H1 (cell line): ENCODE measurements at regions not wholly inside any gene's neighbourhood (a gene's known extent, or its start where the extent isn't known, plus 50 kb on each side); places are given as distances from the start of the nearest gene placed in this dataset.

Experiments
- CTCF ChIA-PET: fragments of 300-600 bp; sonication (Branson Sonifier 250); formaldehyde crosslinking; loops from one replicate; lab custom pipeline; 2021; ENCODE audit not compliant: partially characterized antibody; lab: Charles Lee
- POLR2A ChIA-PET: fragments of 300-600 bp; sonication (Branson Sonifier 250); formaldehyde crosslinking; loops from one replicate; lab custom pipeline; 2021; ENCODE audit warnings: inconsistent platforms; ENCODE audit not compliant: partially characterized antibody; lab: Charles Lee
- DNase-seq, 2 experiments: peaks; one replicate each; pipeline versions ENCODE4 v3.0.0 to v3.0.0-alpha.2; 2010 to 2022; ENCODE audit warnings: low spot score in 2 of 2, low read depth in 1 of 2, mixed read lengths in 1 of 2
- FAIRE-seq: peaks from 2 replicates; lab custom pipeline; 2011; peaks lifted over from hg19 to GRCh38; lab: Jason Lieb, UNC
- H2AFZ ChIP-seq: 2 replicates; pipeline ENCODE4 v1.8.1; 2012; ENCODE audit warnings: low read length, inconsistent platforms
- H2AK5ac ChIP-seq: 2 replicates; pipeline ENCODE4 v1.6.1; 2013; ENCODE audit warnings: low read depth, low read length
- H2BK120ac ChIP-seq: replicated peaks from 2 replicates; pipeline ENCODE3; 2013; ENCODE audit warnings: low read depth, low read length, inconsistent platforms
- H2BK12ac ChIP-seq: 2 replicates; pipeline ENCODE4 v1.6.1; 2013; ENCODE audit warnings: low read depth, low read length
- H2BK15ac ChIP-seq: 2 replicates; pipeline ENCODE4 v1.6.1; 2013; ENCODE audit warnings: low read length
- H2BK20ac ChIP-seq: 2 replicates; pipeline ENCODE4 v1.6.1; 2013; ENCODE audit warnings: low read length
- H2BK5ac ChIP-seq: 2 replicates; pipeline ENCODE4 v1.6.1; 2013; ENCODE audit warnings: low read depth, low read length
- H3K14ac ChIP-seq: 2 replicates; pipeline ENCODE4 v1.6.1; 2013; ENCODE audit warnings: inconsistent platforms; ENCODE audit not compliant: insufficient read length
- H3K18ac ChIP-seq: 2 replicates; pipeline ENCODE4 v1.6.1; 2013; ENCODE audit warnings: low read length; ENCODE audit errors: extremely low read depth
- H3K23ac ChIP-seq: 2 replicates; pipeline ENCODE4 v1.6.1; 2013; ENCODE audit warnings: inconsistent platforms; ENCODE audit not compliant: insufficient read length
- H3K23me2 ChIP-seq: 2 replicates; pipeline ENCODE4 v1.6.1; 2013; ENCODE audit warnings: low read depth, low read length
- H3K27ac ChIP-seq: 2 replicates; pipeline ENCODE4 v1.6.1; 2011; ENCODE audit warnings: low read depth, low read length, inconsistent platforms
- H3K27me3 ChIP-seq, 4 experiments: replicated peaks in 1 of 4; 1 replicate in 1 of 4; 2 replicates in 3 of 4; pipeline versions ENCODE4 v1.6.1 to v1.8.1; 2011 to 2013; ENCODE audit warnings: low read length in 3 of 4, mild to moderate bottlenecking in 3 of 4, inconsistent platforms in 2 of 4, mixed read lengths in 2 of 4, moderate library complexity in 1 of 4; ENCODE audit not compliant: control insufficient read depth in 3 of 4, insufficient read depth in 3 of 4; ENCODE audit errors: extremely low read depth in 1 of 4
- H3K36me3 ChIP-seq, 4 experiments: 2 replicates each; pipeline versions ENCODE4 v1.6.1 to v1.8.1; 2011 to 2013; ENCODE audit warnings: mild to moderate bottlenecking in 4 of 4, low read length in 3 of 4, moderate library complexity in 2 of 4, control low read depth in 1 of 4, inconsistent platforms in 1 of 4; ENCODE audit not compliant: insufficient read depth in 4 of 4, control insufficient read depth in 2 of 4
- H3K4ac ChIP-seq: replicated peaks from 2 replicates; pipeline ENCODE3; 2013; ENCODE audit warnings: low read length, low read depth, mixed read lengths, inconsistent platforms; ENCODE audit not compliant: insufficient read length
- H3K4me1 ChIP-seq, 4 experiments: replicated peaks in 1 of 4; 1 replicate in 1 of 4; 2 replicates in 3 of 4; pipeline versions ENCODE4 v1.6.1 to v1.8.1; 2011 to 2013; ENCODE audit warnings: low read length in 3 of 4, inconsistent platforms in 2 of 4, mixed read lengths in 1 of 4; ENCODE audit not compliant: insufficient read depth in 4 of 4, control insufficient read depth in 3 of 4
- H3K4me2 ChIP-seq, 2 experiments: 2 replicates each; pipeline versions ENCODE4 v1.6.1 to v1.8.1; 2011 to 2013; ENCODE audit warnings: low read depth in 2 of 2, low read length in 2 of 2, control low read depth in 1 of 2, inconsistent platforms in 1 of 2, mild to moderate bottlenecking in 1 of 2; ENCODE audit not compliant: insufficient read depth in 1 of 2
- H3K4me3 ChIP-seq, 4 experiments: fragments of 200-600, 300-600 bp in 1 of 4; sonication (generic), shearing (Covaris generic), sonication (Bioruptor Twin) in 1 of 4; 2 replicates each; pipeline versions ENCODE4 v1.5.1 to v1.8.1; 2011 to 2016; ENCODE audit warnings: low read length in 4 of 4, low read depth in 3 of 4, control low read depth in 2 of 4, inconsistent platforms in 2 of 4, mild to moderate bottlenecking in 2 of 4, mixed read lengths in 1 of 4, moderate library complexity in 1 of 4; ENCODE audit not compliant: insufficient read depth in 2 of 4; ENCODE audit errors: extremely low read depth in 1 of 4
- H3K56ac ChIP-seq: replicated peaks from 2 replicates; pipeline ENCODE3; 2013; ENCODE audit warnings: low read depth, mild to moderate bottlenecking, mixed read lengths, low read length, inconsistent platforms; ENCODE audit not compliant: insufficient read length
- H3K79me1 ChIP-seq: 2 replicates; pipeline ENCODE4 v1.6.1; 2013; ENCODE audit warnings: low read depth, low read length, control low read depth
- H3K79me2 ChIP-seq, 2 experiments: 2 replicates each; pipeline versions ENCODE4 v1.6.1 to v1.8.1; 2012 to 2013; ENCODE audit warnings: low read length in 2 of 2, mild to moderate bottlenecking in 2 of 2, inconsistent platforms in 1 of 2; ENCODE audit not compliant: insufficient read depth in 2 of 2, control insufficient read depth in 1 of 2
- H3K9ac ChIP-seq, 4 experiments: replicated peaks in 1 of 4; 1 replicate in 1 of 4; 2 replicates in 3 of 4; pipeline versions ENCODE4 v1.6.1 to v1.8.1; 2011 to 2013; ENCODE audit warnings: low read depth in 3 of 4, low read length in 3 of 4, control low read depth in 2 of 4, mild to moderate bottlenecking in 2 of 4, moderate library complexity in 2 of 4, inconsistent platforms in 1 of 4; ENCODE audit errors: extremely low read depth in 1 of 4
- H3K9me3 ChIP-seq, 2 experiments: 2 replicates each; pipeline versions ENCODE4 v1.6.1 to v1.8.1; 2012 to 2013; ENCODE audit warnings: mild to moderate bottlenecking in 2 of 2, moderate library complexity in 2 of 2, control low read depth in 1 of 2, inconsistent platforms in 1 of 2, low read depth in 1 of 2, low read length in 1 of 2, mixed read lengths in 1 of 2; ENCODE audit not compliant: insufficient read depth in 2 of 2
- H4K20me1 ChIP-seq, 2 experiments: replicated peaks in 1 of 2; 2 replicates each; pipeline versions ENCODE3 to v1.8.1; 2011 to 2013; ENCODE audit warnings: inconsistent platforms in 2 of 2, low read length in 2 of 2, mild to moderate bottlenecking in 1 of 2; ENCODE audit not compliant: insufficient read depth in 2 of 2, control insufficient read depth in 1 of 2
- H4K5ac ChIP-seq: 2 replicates; pipeline ENCODE4 v1.6.1; 2013; ENCODE audit warnings: low read length, low read depth, mixed read lengths, inconsistent platforms; ENCODE audit not compliant: insufficient read length
- H4K8ac ChIP-seq: 2 replicates; pipeline ENCODE4 v1.8.0; 2013; ENCODE audit warnings: mild to moderate bottlenecking, moderate library complexity, low read length, inconsistent platforms; ENCODE audit not compliant: insufficient read depth; ENCODE audit errors: extremely low read depth
- H4K91ac ChIP-seq: replicated peaks from 2 replicates; pipeline ENCODE3; 2013; ENCODE audit warnings: low read length, mixed read lengths, inconsistent platforms; ENCODE audit not compliant: insufficient read length
- BRCA1 ChIP-seq: IDR thresholded peaks from 2 replicates; pipeline ENCODE4 v1.6.1; 2012; ENCODE audit warnings: low read depth, low read length, improper control_type of control experiment
- CHD1 ChIP-seq: IDR thresholded peaks from 2 replicates; pipeline ENCODE4 v1.6.1; 2012; ENCODE audit warnings: low read depth, low read length, improper control_type of control experiment
- CREB1 ChIP-seq: IDR thresholded peaks from 2 replicates; pipeline ENCODE4 v1.6.1; 2012; ENCODE audit warnings: inconsistent platforms
- CTBP2 ChIP-seq: IDR thresholded peaks from 2 replicates; pipeline ENCODE4 v1.7.0; 2011; ENCODE audit warnings: borderline replicate concordance, mild to moderate bottlenecking, moderate library complexity, mixed read lengths, low read length; ENCODE audit not compliant: insufficient read depth, insufficient read length
- E2F6 ChIP-seq: IDR thresholded peaks from 2 replicates; pipeline ENCODE4 v1.6.1; 2012; ENCODE audit warnings: inconsistent platforms
- KDM1A ChIP-seq: fragments of 200-600, 300-600 bp; sonication (generic); IDR thresholded peaks from 2 replicates; pipeline ENCODE4 v1.7.1; 2016; ENCODE audit warnings: mild to moderate bottlenecking, low read length, borderline replicate concordance
- KDM4A ChIP-seq: IDR thresholded peaks from one replicate; pipeline ENCODE4 v1.7.1; 2012; ENCODE audit warnings: low read depth, mild to moderate bottlenecking, moderate library complexity, low read length, inconsistent platforms; ENCODE audit not compliant: severe bottlenecking
- POLR2A ChIP-seq, 2 experiments: IDR thresholded peaks; 1 replicate in 1 of 2; 2 replicates in 1 of 2; pipeline ENCODE4 v1.6.1; 2011; ENCODE audit warnings: low read depth in 2 of 2, low read length in 2 of 2, mild to moderate bottlenecking in 2 of 2; ENCODE audit errors: control extremely low read depth in 1 of 2
- RAD21 ChIP-seq, 2 experiments: IDR thresholded peaks in 1 of 2; conservative IDR thresholded peaks in 1 of 2; 2 replicates each; pipeline ENCODE4 v1.6.1; 2011; ENCODE audit warnings: low read depth in 2 of 2, low read length in 2 of 2, improper control_type of control experiment in 1 of 2, inconsistent platforms in 1 of 2, mild to moderate bottlenecking in 1 of 2, moderate library complexity in 1 of 2
- SIRT6 ChIP-seq: IDR thresholded peaks from one replicate; pipeline ENCODE4 v1.7.1; 2012; ENCODE audit warnings: low read length, inconsistent platforms
- SP1 ChIP-seq: IDR thresholded peaks from 2 replicates; pipeline ENCODE4 v1.6.1; 2011; ENCODE audit warnings: low read depth, low read length
- SUZ12 ChIP-seq: fragments of 200-600 bp; sonication (generic); IDR thresholded peaks from 2 replicates; pipeline ENCODE4 v1.6.1; 2012; ENCODE audit warnings: mild to moderate bottlenecking, inconsistent platforms, low read length, moderate library complexity, mixed read lengths
- YY1 ChIP-seq: IDR thresholded peaks from 2 replicates; pipeline ENCODE4 v1.6.1; 2011; ENCODE audit warnings: low read depth, mild to moderate bottlenecking, low read length
- ZNF274 ChIP-seq: IDR thresholded peaks from 2 replicates; pipeline ENCODE4 v1.7.0; 2012; ENCODE audit warnings: low read length, borderline replicate concordance; ENCODE audit errors: extremely low read depth
- WGBS, 2 experiments: shearing (Covaris generic) in 1 of 2; methylation state at CpG; one replicate each; pipeline versions ENCODE4 v1.1.6 to v1.1.7; 2013 to 2015; ENCODE audit warnings: low lambda C conversion rate in 2 of 2, mixed read lengths in 2 of 2, inconsistent platforms in 1 of 2, low coverage in 1 of 2, missing lambda C conversion rate in 1 of 2; ENCODE audit not compliant: insufficient replicate concordance in 2 of 2, insufficient coverage in 1 of 2, insufficient read length in 1 of 2; ENCODE audit errors: extremely low coverage in 1 of 2, missing lambda C conversion rate in 1 of 2; 5-methylcytosine and 5-hydroxymethylcytosine counted together

- Histone ChIP-seq H2BK5ac (no peak overlapping the region), H3K79me2 (no peaks in the 10 kb centered on the region), H3K18ac (no peak overlapping the region; the same call in 1 of the 2 replicates), H4K8ac (no peak overlapping the region), H4K20me1 (no peaks in the 10 kb centered on the region), H2AK5ac (no peak overlapping the region), H2BK20ac (no peak overlapping the region), H2AFZ (peak overlapping the region; percentile 93), H3K27me3 (no peaks in the 10 kb centered on the region), H3K27ac (no peak overlapping the region), H2BK12ac (no peak overlapping the region), H3K4me2 (no peak overlapping the region), H3K14ac (no peak overlapping the region), H2BK15ac (no peak overlapping the region), H3K4me1 (no peaks in the 10 kb centered on the region), H3K23ac (no peak overlapping the region), H3K4me3 (no peak overlapping the region), H3K23me2 (no peaks in the 10 kb centered on the region; the same call in 1 of the 2 replicates), H3K4ac (no peak overlapping the region), H2BK120ac (no peak overlapping the region), H4K91ac (no peak overlapping the region), H4K5ac (no peak overlapping the region), H3K56ac (no peak overlapping the region), H3K9me3 (no peaks in the 10 kb centered on the region), H3K9ac (no peak overlapping the region), H3K79me1 (no peaks in the 10 kb centered on the region), H3K36me3 (no peaks in the 10 kb centered on the region)
- DNase-seq (peak; percentile 91 to 92), FAIRE-seq (peak; percentile 60)
- ChIA-PET CTCF (interaction anchor here (0.6 to 1.5 kb wide), 3 partner anchors 17 to 887 kb away, joined by 3 to 5 read pairs (median 4); no protein-coding TSS in a partner anchor), POLR2A (interaction anchor here (0.6 kb wide), 1 partner anchor 112 kb away, joined by 3 read pairs; no protein-coding TSS in a partner anchor)
- WGBS, 2 experiments, result 33% methylated on average over 15 of the region's 15 CpGs; no CpG with 5 or more reads in 1 of the 2 experiments
- TF ChIP-seq ZNF274, result no peak
- no peak for TF ChIP-seq E2F6
- no peak for TF ChIP-seq SP1
- no peak for TF ChIP-seq POLR2A (IDR thresholded peaks at IDR 0.05; ENCODE audit: control extremely low read depth in 1 of 2, low read depth in 2 of 2, low read length in 2 of 2)
- TF ChIP-seq RAD21 (IDR thresholded peaks at IDR 0.05 in 1 of 2, conservative IDR thresholded peaks at IDR 0.05 in 1 of 2; ENCODE audit: low read depth in 2 of 2, low read length in 2 of 2), result peak; percentile 87 to 94
- no peak for TF ChIP-seq SIRT6
- TF ChIP-seq CREB1, result peak; percentile 78
- no peak for TF ChIP-seq CHD1
- TF ChIP-seq CTBP2, result peak; percentile 83
- no peak for TF ChIP-seq KDM1A
- no peak for TF ChIP-seq KDM4A
- no peak for TF ChIP-seq SUZ12
- TF ChIP-seq YY1, result peak; percentile 91
- TF ChIP-seq BRCA1, result no peak
Measured at GRCh38 chr10:118423800-118424442, 81.8 kb upstream of the FAM204A start.
